ENCODE measurements at regions not wholly inside any gene's neighbourhood (a gene's known extent, or its start where the extent isn't known, plus 50 kb on each side); places are given as distances from the start of the nearest gene placed in this dataset.
"Not testable (repeated sequence)": the region's sequence is repeated elsewhere in the genome, so short reads cannot be mapped to it uniquely, and the experiment has no call there.

- DNase-seq, result no peak
These were observed 498.9 kb downstream of the BCKDHB start for GRCh38 chr6:80605165-80605989.

GRCh38 chr6:80603679-80604078 is 497.2 kb downstream of the BCKDHB start:
- DNase-seq, result no peak

- DNase-seq, result no peak
These were observed 488.0 kb downstream of the BCKDHB start for GRCh38 chr6:80594461-80594860.

GRCh38 chr6:80592436-80592835 is 486.0 kb downstream of the BCKDHB start:
- DNase-seq, result no peak

- no peak for DNase-seq
These were observed 479.8 kb downstream of the BCKDHB start for GRCh38 chr6:80586242-80586641.

GRCh38 chr6:80579391-80580023 is 473.0 kb downstream of the BCKDHB start:
- no peak for DNase-seq

- DNase-seq, result not testable (repeated sequence)
These were observed 466.8 kb downstream of the BCKDHB start for GRCh38 chr6:80573320-80573719.

GRCh38 chr6:80566361-80566760 is 459.9 kb downstream of the BCKDHB start:
- no peak for DNase-seq

- no peak for DNase-seq
These were observed 446.7 kb downstream of the BCKDHB start for GRCh38 chr6:80553071-80553740.

GRCh38 chr6:80550748-80551147 is 444.3 kb downstream of the BCKDHB start:
- no peak for DNase-seq

GRCh38 chr6:80550281-80550680 is 443.8 kb downstream of the BCKDHB start:
- DNase-seq, result no peak

GRCh38 chr6:80548532-80548931 is 442.1 kb downstream of the BCKDHB start:
- no peak for DNase-seq

GRCh38 chr6:80547827-80548226 is 441.4 kb downstream of the BCKDHB start:
- no peak for DNase-seq

GRCh38 chr6:80544976-80545722 is 438.7 kb downstream of the BCKDHB start:
- DNase-seq, result no peak

- DNase-seq, result no peak
These were observed 438.1 kb downstream of the BCKDHB start for GRCh38 chr6:80544555-80544954.

- no peak for DNase-seq
These were observed 437.2 kb downstream of the BCKDHB start for GRCh38 chr6:80543598-80544222.

GRCh38 chr6:80543151-80543550 is 436.7 kb downstream of the BCKDHB start:
- no peak for DNase-seq

GRCh38 chr6:80541886-80542285 is 435.4 kb downstream of the BCKDHB start:
- no peak for DNase-seq

GRCh38 chr6:80541181-80541580 is 434.7 kb downstream of the BCKDHB start:
- no peak for DNase-seq

GRCh38 chr6:80540700-80541099 is 434.2 kb downstream of the BCKDHB start:
- no peak for DNase-seq

GRCh38 chr6:80537118-80537972 is 430.9 kb downstream of the BCKDHB start:
- no peak for DNase-seq
